Neural progenitor cell (in vitro differentiated cells): ENCODE measurements at regions not wholly inside any gene's neighbourhood (a gene's known extent, or its start where the extent isn't known, plus 50 kb on each side); places are given as distances from the start of the nearest gene placed in this dataset.

Experiments used
- EZH2 ChIP-seq: fragments of 200-600 bp; sonication (generic); IDR thresholded peaks from 2 replicates; pipeline ENCODE4 v1.6.1; 2017; ENCODE audit warnings: antibody characterized with exemption, mild to moderate bottlenecking, moderate library complexity
- TF ChIP-seq, protein P1 (sequence below): fragments of 200-600 bp; sonication (generic); IDR thresholded peaks from 2 replicates; pipeline ENCODE4 v1.5.1; 2017; ENCODE audit warnings: antibody characterized with exemption, mild to moderate bottlenecking

DNA sequence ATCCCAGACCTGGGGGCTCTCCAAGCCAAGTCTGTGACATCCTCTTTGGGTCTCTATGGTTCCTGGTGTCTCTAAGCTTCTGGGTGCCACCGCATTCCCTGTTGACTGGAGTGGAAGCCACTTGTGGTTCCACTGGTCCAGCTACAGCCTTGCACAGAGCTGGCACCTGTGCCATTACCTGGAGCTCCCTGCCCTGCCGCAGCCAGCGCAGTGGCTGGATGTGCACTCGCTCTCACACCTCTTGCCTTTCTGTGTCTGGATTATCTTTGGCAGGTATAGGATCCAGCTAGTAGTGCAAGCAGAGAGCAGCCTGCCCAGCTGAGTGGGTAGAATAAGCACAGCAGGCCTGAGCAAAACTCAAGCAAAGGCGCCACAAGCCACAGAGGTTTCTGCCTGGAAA is 1635.5 kb downstream of the OTOL1 start:
- TF ChIP-seq, protein P1, sequence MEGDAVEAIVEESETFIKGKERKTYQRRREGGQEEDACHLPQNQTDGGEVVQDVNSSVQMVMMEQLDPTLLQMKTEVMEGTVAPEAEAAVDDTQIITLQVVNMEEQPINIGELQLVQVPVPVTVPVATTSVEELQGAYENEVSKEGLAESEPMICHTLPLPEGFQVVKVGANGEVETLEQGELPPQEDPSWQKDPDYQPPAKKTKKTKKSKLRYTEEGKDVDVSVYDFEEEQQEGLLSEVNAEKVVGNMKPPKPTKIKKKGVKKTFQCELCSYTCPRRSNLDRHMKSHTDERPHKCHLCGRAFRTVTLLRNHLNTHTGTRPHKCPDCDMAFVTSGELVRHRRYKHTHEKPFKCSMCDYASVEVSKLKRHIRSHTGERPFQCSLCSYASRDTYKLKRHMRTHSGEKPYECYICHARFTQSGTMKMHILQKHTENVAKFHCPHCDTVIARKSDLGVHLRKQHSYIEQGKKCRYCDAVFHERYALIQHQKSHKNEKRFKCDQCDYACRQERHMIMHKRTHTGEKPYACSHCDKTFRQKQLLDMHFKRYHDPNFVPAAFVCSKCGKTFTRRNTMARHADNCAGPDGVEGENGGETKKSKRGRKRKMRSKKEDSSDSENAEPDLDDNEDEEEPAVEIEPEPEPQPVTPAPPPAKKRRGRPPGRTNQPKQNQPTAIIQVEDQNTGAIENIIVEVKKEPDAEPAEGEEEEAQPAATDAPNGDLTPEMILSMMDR, result no peak
- TF ChIP-seq EZH2, result no peak
